ENCODE measurements at regions not wholly inside any gene's neighbourhood (a gene's known extent, or its start where the extent isn't known, plus 50 kb on each side); places are given as distances from the start of the nearest gene placed in this dataset.

DNA sequence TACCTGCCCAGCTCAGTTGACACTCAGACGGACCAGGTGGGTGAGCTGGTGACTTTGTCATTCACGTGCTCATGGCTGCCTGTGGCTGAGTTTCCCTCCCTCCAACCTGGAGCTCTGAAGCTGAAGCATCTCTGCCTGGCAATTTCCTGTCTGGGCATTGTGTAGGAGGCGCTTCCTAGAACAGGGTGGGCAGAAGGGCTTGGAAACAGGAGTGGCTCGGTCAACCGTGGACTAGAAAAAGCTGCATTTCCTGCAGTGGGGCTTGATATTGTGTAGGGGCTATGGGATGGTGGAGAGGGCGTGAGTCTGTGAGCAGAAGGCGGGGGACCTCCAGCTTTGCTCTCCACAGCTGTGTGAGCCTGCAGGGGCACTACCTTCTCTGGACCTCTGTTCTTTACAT lies 278.3 kb downstream of the TEX29 start:
- TF ChIP-seq, protein P1, sequence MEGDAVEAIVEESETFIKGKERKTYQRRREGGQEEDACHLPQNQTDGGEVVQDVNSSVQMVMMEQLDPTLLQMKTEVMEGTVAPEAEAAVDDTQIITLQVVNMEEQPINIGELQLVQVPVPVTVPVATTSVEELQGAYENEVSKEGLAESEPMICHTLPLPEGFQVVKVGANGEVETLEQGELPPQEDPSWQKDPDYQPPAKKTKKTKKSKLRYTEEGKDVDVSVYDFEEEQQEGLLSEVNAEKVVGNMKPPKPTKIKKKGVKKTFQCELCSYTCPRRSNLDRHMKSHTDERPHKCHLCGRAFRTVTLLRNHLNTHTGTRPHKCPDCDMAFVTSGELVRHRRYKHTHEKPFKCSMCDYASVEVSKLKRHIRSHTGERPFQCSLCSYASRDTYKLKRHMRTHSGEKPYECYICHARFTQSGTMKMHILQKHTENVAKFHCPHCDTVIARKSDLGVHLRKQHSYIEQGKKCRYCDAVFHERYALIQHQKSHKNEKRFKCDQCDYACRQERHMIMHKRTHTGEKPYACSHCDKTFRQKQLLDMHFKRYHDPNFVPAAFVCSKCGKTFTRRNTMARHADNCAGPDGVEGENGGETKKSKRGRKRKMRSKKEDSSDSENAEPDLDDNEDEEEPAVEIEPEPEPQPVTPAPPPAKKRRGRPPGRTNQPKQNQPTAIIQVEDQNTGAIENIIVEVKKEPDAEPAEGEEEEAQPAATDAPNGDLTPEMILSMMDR (conservative IDR thresholded peaks at IDR 0.05) = no peak
- no peak for TF ChIP-seq EZH2 (IDR thresholded peaks at IDR 0.05; ENCODE audit: low read depth)

All from PC-9 (cell line).